ENCODE measurements at regions not wholly inside any gene's neighbourhood (a gene's known extent, or its start where the extent isn't known, plus 50 kb on each side); places are given as distances from the start of the nearest gene placed in this dataset.

DNA sequence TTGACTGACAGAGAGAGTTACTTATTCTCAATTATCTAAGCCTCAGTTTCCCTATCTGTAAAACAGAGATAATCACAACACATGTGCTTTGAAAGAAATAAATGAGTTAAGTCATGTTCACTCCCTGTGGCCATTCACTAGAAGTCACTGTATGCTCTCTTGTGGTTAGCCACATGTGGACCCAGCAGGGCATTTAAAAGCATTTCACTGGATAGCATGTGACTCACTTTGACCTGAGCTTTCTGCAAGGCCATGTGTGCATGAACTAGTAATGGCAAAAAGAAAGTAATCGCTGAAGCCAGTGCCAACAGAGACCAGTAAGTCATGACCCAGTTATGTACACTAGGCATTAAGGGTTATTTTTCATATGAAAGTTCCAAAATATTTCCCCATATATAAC is 557.0 kb upstream of the IGFBP3 start:
- TF ChIP-seq EZH2 (IDR thresholded peaks at IDR 0.05; ENCODE audit: insufficient read depth, low read length) = no peak
- TF ChIP-seq, protein P1, sequence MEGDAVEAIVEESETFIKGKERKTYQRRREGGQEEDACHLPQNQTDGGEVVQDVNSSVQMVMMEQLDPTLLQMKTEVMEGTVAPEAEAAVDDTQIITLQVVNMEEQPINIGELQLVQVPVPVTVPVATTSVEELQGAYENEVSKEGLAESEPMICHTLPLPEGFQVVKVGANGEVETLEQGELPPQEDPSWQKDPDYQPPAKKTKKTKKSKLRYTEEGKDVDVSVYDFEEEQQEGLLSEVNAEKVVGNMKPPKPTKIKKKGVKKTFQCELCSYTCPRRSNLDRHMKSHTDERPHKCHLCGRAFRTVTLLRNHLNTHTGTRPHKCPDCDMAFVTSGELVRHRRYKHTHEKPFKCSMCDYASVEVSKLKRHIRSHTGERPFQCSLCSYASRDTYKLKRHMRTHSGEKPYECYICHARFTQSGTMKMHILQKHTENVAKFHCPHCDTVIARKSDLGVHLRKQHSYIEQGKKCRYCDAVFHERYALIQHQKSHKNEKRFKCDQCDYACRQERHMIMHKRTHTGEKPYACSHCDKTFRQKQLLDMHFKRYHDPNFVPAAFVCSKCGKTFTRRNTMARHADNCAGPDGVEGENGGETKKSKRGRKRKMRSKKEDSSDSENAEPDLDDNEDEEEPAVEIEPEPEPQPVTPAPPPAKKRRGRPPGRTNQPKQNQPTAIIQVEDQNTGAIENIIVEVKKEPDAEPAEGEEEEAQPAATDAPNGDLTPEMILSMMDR (IDR thresholded peaks at IDR 0.05; ENCODE audit: insufficient read depth, low read depth, low read length) = no peak
